HPDE6-E6E7 (cell line): ENCODE measurements at regions not wholly inside any gene's neighbourhood (a gene's known extent, or its start where the extent isn't known, plus 50 kb on each side); places are given as distances from the start of the nearest gene placed in this dataset.
"Not testable (repeated sequence)": the region's sequence is repeated elsewhere in the genome, so short reads cannot be mapped to it uniquely, and the experiment has no call there.

Source experiments
- DNase-seq: peaks from one replicate; pipeline ENCODE4 v3.0.0; 2011; ENCODE audit warnings: missing footprints; ENCODE audit errors: extremely low spot score

DNA sequence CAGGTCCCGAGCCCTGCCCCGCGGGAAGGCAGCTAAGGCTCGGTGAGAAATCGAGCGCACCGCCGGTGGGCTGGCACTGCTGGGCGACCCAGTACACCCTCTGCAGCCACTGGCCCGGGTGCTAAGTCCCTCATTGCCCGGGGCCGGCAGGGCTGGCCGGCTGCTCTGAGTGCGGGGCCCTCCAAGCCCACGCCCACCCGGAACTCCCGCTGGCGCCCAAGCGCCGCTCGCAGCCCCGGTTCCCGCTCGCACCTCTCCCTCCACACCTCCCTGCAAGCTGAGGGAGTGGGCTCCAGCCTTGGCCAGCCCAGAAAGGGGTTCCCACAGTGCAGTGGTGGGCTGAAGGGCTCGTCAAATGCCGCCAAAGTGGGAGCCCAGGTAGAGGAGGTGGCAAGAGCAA, 63.2 kb upstream of the IER3 start:
- DNase-seq = not testable (repeated sequence)

- DNase-seq = no peak
These were observed 62.3 kb upstream of the IER3 start for GRCh38 chr6:30806581-30807183.

DNA sequence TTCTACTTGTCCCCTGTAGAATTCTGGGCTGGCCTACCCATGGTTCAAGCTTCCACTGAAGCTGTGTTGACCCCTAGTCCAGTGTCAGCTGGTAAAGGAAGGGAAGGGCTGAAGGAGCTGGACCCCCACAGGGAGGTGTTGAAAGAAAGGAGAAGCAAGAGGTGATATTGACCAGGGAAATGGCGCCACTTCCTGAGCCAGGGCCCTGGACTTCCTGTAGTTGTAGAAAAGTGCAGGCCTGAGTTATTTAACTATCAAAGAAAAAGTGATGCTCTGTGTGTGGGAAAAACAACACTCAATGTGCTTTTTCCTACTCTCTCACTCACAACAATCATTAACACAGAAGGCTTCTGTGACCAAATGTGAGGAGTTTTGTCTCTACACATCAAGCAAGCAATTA, 60.0 kb upstream of the IER3 start:
- DNase-seq = no peak

DNA sequence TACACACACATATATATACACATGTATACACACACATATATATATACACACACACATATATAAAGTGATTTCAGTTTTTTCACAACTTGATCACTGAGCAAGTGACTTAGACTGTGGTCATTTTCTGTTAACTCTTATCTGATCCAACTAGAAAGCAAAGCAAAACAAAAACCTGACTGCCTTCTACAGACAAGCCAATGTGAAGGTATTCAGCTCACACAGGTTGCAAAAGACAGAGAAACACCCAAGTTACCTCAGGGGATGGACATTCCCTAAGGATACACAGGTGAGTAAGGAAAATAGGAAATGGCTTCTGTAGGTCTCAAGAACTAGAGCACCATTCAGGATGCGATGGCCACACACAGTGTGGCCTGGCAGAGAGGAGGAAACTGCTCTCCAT, 58.4 kb upstream of the IER3 start:
- no peak for DNase-seq

DNA sequence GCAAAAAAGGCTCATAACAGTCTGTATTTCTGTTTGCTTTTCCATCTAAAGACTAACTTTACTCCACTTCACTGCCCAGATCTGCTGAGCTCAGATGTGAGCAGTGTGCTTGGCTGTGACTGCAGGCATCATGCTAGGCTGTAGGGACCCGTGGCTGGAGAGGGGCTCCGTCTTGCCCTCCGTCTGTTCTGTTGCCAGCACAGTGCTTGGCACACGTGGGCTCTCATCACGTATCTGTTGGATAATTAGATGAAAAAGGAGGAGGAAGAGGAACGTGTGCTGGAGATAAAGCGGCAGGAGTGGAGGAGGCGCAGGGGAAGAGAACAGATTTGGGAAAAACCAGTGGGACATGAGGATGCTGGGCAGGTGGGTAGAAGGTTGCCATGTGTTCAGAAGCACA, 57.6 kb upstream of the IER3 start:
- DNase-seq = no peak

- no peak for DNase-seq
These were observed 56.5 kb upstream of the IER3 start for GRCh38 chr6:30800871-30801270.

GRCh38 chr6:30799210-30799609, 54.9 kb upstream of the IER3 start:
- DNase-seq = no peak

DNA sequence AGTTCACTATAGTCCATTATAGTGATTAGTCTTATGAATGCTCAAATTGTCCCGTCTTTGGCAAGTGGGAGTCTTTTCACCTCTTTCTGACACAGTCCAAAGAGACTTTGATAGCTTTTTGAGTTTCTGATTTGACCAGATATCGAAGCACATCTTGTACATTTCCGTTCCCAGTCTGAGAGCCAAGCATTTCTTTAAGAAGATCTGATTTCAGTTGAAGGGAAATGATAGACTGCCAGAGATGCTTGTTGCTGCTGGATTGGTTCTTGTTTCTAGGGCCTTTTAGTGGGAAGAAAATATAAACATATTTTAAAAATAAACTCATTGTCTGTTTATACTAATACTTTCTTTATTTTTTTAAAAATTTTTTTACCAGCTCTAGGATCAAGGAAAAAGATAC, 54.1 kb upstream of the IER3 start:
- DNase-seq = no peak

- no peak for DNase-seq
These were observed 51.4 kb upstream of the IER3 start for GRCh38 chr6:30795549-30796293.
